NCI-H524 treated with DMSO at 0.1 percent for 48 hours (cell line): ENCODE measurements at regions not wholly inside any gene's neighbourhood (a gene's known extent, or its start where the extent isn't known, plus 50 kb on each side); places are given as distances from the start of the nearest gene placed in this dataset.
"Not testable (repeated sequence)": the region's sequence is repeated elsewhere in the genome, so short reads cannot be mapped to it uniquely, and the experiment has no call there.

ENCODE experiments used
- DNase-seq: peaks from one replicate; lab custom pipeline; 2025; lab: John Stamatoyannopoulos, UW

- no peak for DNase-seq
Observed at GRCh38 chr11:129637473-129637872, 178.2 kb upstream of the TMEM45B start.

GRCh38 chr11:129637983-129638776, 177.5 kb upstream of the TMEM45B start:
- no peak for DNase-seq

GRCh38 chr11:129639300-129639699, 176.3 kb upstream of the TMEM45B start:
- DNase-seq: no peak

- no peak for DNase-seq
Observed at GRCh38 chr11:129640671-129641070, 175.0 kb upstream of the TMEM45B start.

GRCh38 chr11:129643031-129643721, 172.5 kb upstream of the TMEM45B start:
- DNase-seq: no peak

- DNase-seq: no peak
Observed at GRCh38 chr11:129644326-129644725, 171.3 kb upstream of the TMEM45B start.

GRCh38 chr11:129645943-129646342, 169.7 kb upstream of the TMEM45B start:
- no peak for DNase-seq

GRCh38 chr11:129650044-129650443, 165.6 kb upstream of the TMEM45B start:
- DNase-seq: not testable (repeated sequence)

GRCh38 chr11:129652835-129653234, 162.8 kb upstream of the TMEM45B start:
- DNase-seq: no peak

GRCh38 chr11:129655247-129655832, 160.3 kb upstream of the TMEM45B start:
- no peak for DNase-seq

GRCh38 chr11:129657866-129658525, 157.7 kb upstream of the TMEM45B start:
- DNase-seq: no peak

GRCh38 chr11:129658526-129658867, 157.2 kb upstream of the TMEM45B start:
- no peak for DNase-seq

- no peak for DNase-seq
Observed at GRCh38 chr11:129680907-129681306, 134.7 kb upstream of the TMEM45B start.

- no peak for DNase-seq
Observed at GRCh38 chr11:129681344-129682114, 134.1 kb upstream of the TMEM45B start.

- no peak for DNase-seq
Observed at GRCh38 chr11:129686269-129686668, 129.4 kb upstream of the TMEM45B start.

GRCh38 chr11:129691142-129691541, 124.5 kb upstream of the TMEM45B start:
- no peak for DNase-seq

- no peak for DNase-seq
Observed at GRCh38 chr11:129694538-129694937, 121.1 kb upstream of the TMEM45B start.

- no peak for DNase-seq
Observed at GRCh38 chr11:129694966-129695365, 120.7 kb upstream of the TMEM45B start.

GRCh38 chr11:129695571-129696308, 119.9 kb upstream of the TMEM45B start:
- peak; percentile 17 for DNase-seq

- DNase-seq: no peak
Observed at GRCh38 chr11:129696309-129696989, 119.2 kb upstream of the TMEM45B start.

GRCh38 chr11:129698212-129698611, 117.4 kb upstream of the TMEM45B start:
- DNase-seq: no peak
